Endothelial cell of umbilical vein (primary cell): ENCODE measurements at regions not wholly inside any gene's neighbourhood (a gene's known extent, or its start where the extent isn't known, plus 50 kb on each side); places are given as distances from the start of the nearest gene placed in this dataset.

Source experiments
- BruUV-seq: library from RNA; stranded (reverse); fragments of 400-500 nt; replicated peaks from 2 replicates; lab custom pipeline; 2021; lab: Mats Ljungman, UMichigan
- CTCF ChIA-PET: fragments of 300-600, 350-600 bp; sonication (Branson Sonifier 250); formaldehyde crosslinking; loops from one replicate; lab custom pipeline; 2021; ENCODE audit warnings: antibody characterized with exemption, inconsistent platforms; lab: Charles Lee
- POLR2A ChIA-PET: fragments of 300-600, 350-600 bp; sonication (Branson Sonifier 250); formaldehyde crosslinking; loops from one replicate; lab custom pipeline; 2021; ENCODE audit warnings: antibody characterized with exemption, inconsistent platforms; lab: Charles Lee
- DNase-seq: peaks from one replicate; pipeline ENCODE4 v3.0.0-alpha.2; 2011; ENCODE audit warnings: low read depth, low spot score
- FAIRE-seq: peaks from 2 replicates; lab custom pipeline; 2011; peaks lifted over from hg19 to GRCh38; lab: Jason Lieb, UNC
- H2AFZ ChIP-seq: 2 replicates; pipeline ENCODE4 v1.6.0; 2012; ENCODE audit warnings: low read depth, low read length, control low read depth, inconsistent platforms
- H3K27ac ChIP-seq: 2 replicates; pipeline ENCODE4 v1.5.1; 2011; ENCODE audit warnings: low read depth, mild to moderate bottlenecking, control low read depth, low read length, moderate library complexity; ENCODE audit not compliant: insufficient read depth
- H3K27me3 ChIP-seq, 2 experiments: 2 replicates each; pipeline versions ENCODE4 v1.6.0 to v1.6.1; 2011; ENCODE audit warnings: low read length in 2 of 2, mixed read lengths in 1 of 2; ENCODE audit not compliant: control insufficient read depth in 2 of 2, insufficient read depth in 2 of 2
- H3K36me3 ChIP-seq, 2 experiments: 2 replicates in 1 of 2; 3 replicates in 1 of 2; pipeline ENCODE4 v1.5.1; 2011; ENCODE audit warnings: low read length in 2 of 2, mild to moderate bottlenecking in 1 of 2, moderate library complexity in 1 of 2; ENCODE audit not compliant: control insufficient read depth in 2 of 2, insufficient read depth in 2 of 2; ENCODE audit errors: extremely low read depth in 1 of 2
- H3K4me1 ChIP-seq: 3 replicates; pipeline ENCODE4 v1.5.1; 2011; ENCODE audit warnings: mild to moderate bottlenecking, low read length; ENCODE audit not compliant: control insufficient read depth, insufficient read depth; ENCODE audit errors: extremely low read depth
- H3K4me2 ChIP-seq: 2 replicates; pipeline ENCODE4 v1.6.1; 2011; ENCODE audit warnings: low read length, control low read depth, mixed read lengths; ENCODE audit not compliant: insufficient read depth
- H3K4me3 ChIP-seq, 3 experiments: fragments of 200-600 bp in 1 of 3; sonication (generic), shearing (Covaris generic) in 1 of 3; replicated peaks in 1 of 3; 2 replicates each; pipeline ENCODE4 v1.5.1; 2011 to 2016; ENCODE audit warnings: control low read depth in 3 of 3, low read length in 3 of 3, mild to moderate bottlenecking in 2 of 3, inconsistent platforms in 1 of 3, low read depth in 1 of 3, moderate library complexity in 1 of 3; ENCODE audit not compliant: insufficient read depth in 1 of 3
- H3K79me2 ChIP-seq: 2 replicates; pipeline ENCODE4 v1.6.0; 2012; ENCODE audit warnings: low read length, inconsistent platforms; ENCODE audit not compliant: control insufficient read depth, insufficient read depth
- H3K9ac ChIP-seq: replicated peaks from 2 replicates; pipeline ENCODE3; 2011; ENCODE audit warnings: low read length, control low read depth; ENCODE audit not compliant: insufficient read depth; ENCODE audit errors: extremely low read depth
- H3K9me1 ChIP-seq: replicated peaks from 3 replicates; pipeline ENCODE4 v1.6.0; 2011; ENCODE audit warnings: mild to moderate bottlenecking, low read length; ENCODE audit not compliant: control insufficient read depth, insufficient read depth; ENCODE audit errors: extremely low read depth
- H3K9me3 ChIP-seq: replicated peaks from 2 replicates; pipeline ENCODE4 v1.5.1; 2012; ENCODE audit warnings: low read length, inconsistent platforms; ENCODE audit not compliant: control insufficient read depth, insufficient read depth
- H4K20me1 ChIP-seq: replicated peaks from 2 replicates; pipeline ENCODE3; 2011; ENCODE audit warnings: mild to moderate bottlenecking, low read length; ENCODE audit not compliant: control insufficient read depth, insufficient read depth; ENCODE audit errors: extremely low read depth
- EZH2 ChIP-seq: IDR thresholded peaks from 2 replicates; pipeline ENCODE4 v1.6.1; 2012; ENCODE audit warnings: borderline replicate concordance, low read depth, mild to moderate bottlenecking, moderate library complexity, low read length, inconsistent platforms; ENCODE audit not compliant: severe bottlenecking
- FOS ChIP-seq: IDR thresholded peaks from 2 replicates; pipeline ENCODE4 v1.6.1; 2011; ENCODE audit warnings: mild to moderate bottlenecking, low read length, moderate library complexity, borderline replicate concordance; ENCODE audit not compliant: insufficient read depth
- GATA2 ChIP-seq: IDR thresholded peaks from 2 replicates; pipeline ENCODE4 v1.7.0; 2011; ENCODE audit warnings: low read depth, mild to moderate bottlenecking, moderate library complexity, mixed read lengths, low read length; ENCODE audit not compliant: insufficient read length, insufficient read depth
- JUN ChIP-seq: IDR thresholded peaks from 2 replicates; pipeline ENCODE4 v1.6.1; 2011; ENCODE audit warnings: borderline replicate concordance, low read depth; ENCODE audit not compliant: insufficient read length, insufficient read depth
- MYC ChIP-seq: IDR thresholded peaks from one replicate; pipeline ENCODE4 v1.6.1; 2011; ENCODE audit warnings: mild to moderate bottlenecking, low read depth, low read length
- POLR2A ChIP-seq: IDR thresholded peaks from 2 replicates; pipeline ENCODE4 v1.6.1; 2012; ENCODE audit warnings: low read depth, mild to moderate bottlenecking, control low read depth, low read length
- POLR2AphosphoS5 ChIP-seq: IDR thresholded peaks from 2 replicates; pipeline ENCODE4 v1.6.1; 2012; ENCODE audit warnings: low read depth, mild to moderate bottlenecking, control low read depth, low read length, moderate library complexity; ENCODE audit not compliant: insufficient read depth
- dilution Hi-C: fragments of 300-500 bp; cut with MboI; formaldehyde crosslinking; loops from one replicate; pipeline ENCODE4 v1.15.0; 2019; ENCODE audit warnings: low sequenced_read_pairs; ENCODE audit not compliant: extremely low pct_ligation_motif_present
- intact Hi-C: fragments of 100-400 bp; cut with micrococcal nuclease; formaldehyde crosslinking; loops from one replicate; pipeline ENCODE4 v1.10.0; 2022
- TF ChIP-seq, protein P1 (sequence below): IDR thresholded peaks from 2 replicates; pipeline ENCODE4 v1.6.1; 2011; ENCODE audit not compliant: insufficient read depth, insufficient read length
- TF ChIP-seq, protein P2 (sequence below), 2 donors: IDR thresholded peaks; 1 replicate in 1 of 2; 2 replicates in 1 of 2; pipeline ENCODE4 v1.5.1; 2011; ENCODE audit warnings: low read length in 2 of 2, mild to moderate bottlenecking in 2 of 2, moderate library complexity in 2 of 2, control low read depth in 1 of 2, inconsistent platforms in 1 of 2, low read depth in 1 of 2; ENCODE audit not compliant: insufficient read depth in 1 of 2; ENCODE audit errors: extremely low read depth in 1 of 2

DNA sequence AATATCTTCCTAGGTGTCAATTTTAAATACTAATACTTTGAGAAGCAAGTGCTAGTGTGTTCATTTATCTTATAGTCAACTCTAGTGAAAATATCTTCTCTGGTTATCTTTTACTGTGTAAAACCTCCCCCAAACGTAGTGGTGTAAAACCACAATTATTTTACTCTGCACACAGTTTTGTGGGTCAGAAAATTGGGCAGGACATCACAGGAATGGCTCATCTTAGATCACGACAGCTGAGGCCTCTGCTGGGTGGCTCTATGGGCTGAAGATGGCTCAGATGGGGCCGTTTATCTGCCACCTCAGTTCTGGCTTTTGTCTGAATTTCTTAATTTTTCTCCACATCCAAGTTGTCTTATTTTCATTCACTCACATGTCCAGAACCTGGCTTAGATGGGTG, 457.2 kb upstream of the ACTBL2 start:
- H3K27ac ChIP-seq, result no peak overlapping the region
- POLR2A ChIA-PET, result no interaction called here
- CTCF ChIA-PET, result interaction anchor here (2.1 kb wide), 1 partner anchor 28 kb away, joined by 5 read pairs; no protein-coding TSS in a partner anchor
- no peaks in the 10 kb centered on the region for H3K79me2 ChIP-seq
- H3K4me1 ChIP-seq, result no peaks in the 10 kb centered on the region
- DNase-seq (no peak), FAIRE-seq (no peak)
- TF ChIP-seq POLR2AphosphoS5, result no peak
- TF ChIP-seq EZH2, result no peak
- TF ChIP-seq GATA2, result no peak
- no peak for TF ChIP-seq JUN
- no peak for TF ChIP-seq FOS
- no peak for TF ChIP-seq MYC
- TF ChIP-seq, protein P1, sequence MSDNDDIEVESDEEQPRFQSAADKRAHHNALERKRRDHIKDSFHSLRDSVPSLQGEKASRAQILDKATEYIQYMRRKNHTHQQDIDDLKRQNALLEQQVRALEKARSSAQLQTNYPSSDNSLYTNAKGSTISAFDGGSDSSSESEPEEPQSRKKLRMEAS, result no peak
- TF ChIP-seq POLR2A, result no peak
- TF ChIP-seq, protein P2, sequence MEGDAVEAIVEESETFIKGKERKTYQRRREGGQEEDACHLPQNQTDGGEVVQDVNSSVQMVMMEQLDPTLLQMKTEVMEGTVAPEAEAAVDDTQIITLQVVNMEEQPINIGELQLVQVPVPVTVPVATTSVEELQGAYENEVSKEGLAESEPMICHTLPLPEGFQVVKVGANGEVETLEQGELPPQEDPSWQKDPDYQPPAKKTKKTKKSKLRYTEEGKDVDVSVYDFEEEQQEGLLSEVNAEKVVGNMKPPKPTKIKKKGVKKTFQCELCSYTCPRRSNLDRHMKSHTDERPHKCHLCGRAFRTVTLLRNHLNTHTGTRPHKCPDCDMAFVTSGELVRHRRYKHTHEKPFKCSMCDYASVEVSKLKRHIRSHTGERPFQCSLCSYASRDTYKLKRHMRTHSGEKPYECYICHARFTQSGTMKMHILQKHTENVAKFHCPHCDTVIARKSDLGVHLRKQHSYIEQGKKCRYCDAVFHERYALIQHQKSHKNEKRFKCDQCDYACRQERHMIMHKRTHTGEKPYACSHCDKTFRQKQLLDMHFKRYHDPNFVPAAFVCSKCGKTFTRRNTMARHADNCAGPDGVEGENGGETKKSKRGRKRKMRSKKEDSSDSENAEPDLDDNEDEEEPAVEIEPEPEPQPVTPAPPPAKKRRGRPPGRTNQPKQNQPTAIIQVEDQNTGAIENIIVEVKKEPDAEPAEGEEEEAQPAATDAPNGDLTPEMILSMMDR (IDR thresholded peaks at IDR 0.05; ENCODE audit: extremely low read depth in 1 of 2, insufficient read depth in 1 of 2, low read depth in 1 of 2, low read length in 2 of 2), result no peak
- no peaks in the 10 kb centered on the region for H4K20me1 ChIP-seq
- H3K27me3 ChIP-seq, result no peaks in the 10 kb centered on the region
- H2AFZ ChIP-seq, result no peak overlapping the region
- no TSS peak for BruUV-seq
- H3K4me3 ChIP-seq, result no peak overlapping the region
- dilution Hi-C loops, result no loop called here
- no peak overlapping the region for H3K4me2 ChIP-seq
- no peaks in the 10 kb centered on the region for H3K36me3 ChIP-seq
- no peaks in the 10 kb centered on the region for H3K9me1 ChIP-seq
- no peak overlapping the region for H3K9ac ChIP-seq
- no peaks in the 10 kb centered on the region for H3K9me3 ChIP-seq
- intact Hi-C loops, result no loop called here
